ENCODE measurements at regions not wholly inside any gene's neighbourhood (a gene's known extent, or its start where the extent isn't known, plus 50 kb on each side); places are given as distances from the start of the nearest gene placed in this dataset.

GRCh38 chr4:8703401-8703696, 110.8 kb downstream of the CPZ start:
- TF ChIP-seq CTCF (IDR thresholded peaks at IDR 0.05) (no peak), POLR2A (IDR thresholded peaks at IDR 0.05) (no peak)

All from right lobe of liver (tissue), 4 donors.